ENCODE measurements at regions not wholly inside any gene's neighbourhood (a gene's known extent, or its start where the extent isn't known, plus 50 kb on each side); places are given as distances from the start of the nearest gene placed in this dataset.
"Not testable (repeated sequence)": the region's sequence is repeated elsewhere in the genome, so short reads cannot be mapped to it uniquely, and the experiment has no call there.

DNA sequence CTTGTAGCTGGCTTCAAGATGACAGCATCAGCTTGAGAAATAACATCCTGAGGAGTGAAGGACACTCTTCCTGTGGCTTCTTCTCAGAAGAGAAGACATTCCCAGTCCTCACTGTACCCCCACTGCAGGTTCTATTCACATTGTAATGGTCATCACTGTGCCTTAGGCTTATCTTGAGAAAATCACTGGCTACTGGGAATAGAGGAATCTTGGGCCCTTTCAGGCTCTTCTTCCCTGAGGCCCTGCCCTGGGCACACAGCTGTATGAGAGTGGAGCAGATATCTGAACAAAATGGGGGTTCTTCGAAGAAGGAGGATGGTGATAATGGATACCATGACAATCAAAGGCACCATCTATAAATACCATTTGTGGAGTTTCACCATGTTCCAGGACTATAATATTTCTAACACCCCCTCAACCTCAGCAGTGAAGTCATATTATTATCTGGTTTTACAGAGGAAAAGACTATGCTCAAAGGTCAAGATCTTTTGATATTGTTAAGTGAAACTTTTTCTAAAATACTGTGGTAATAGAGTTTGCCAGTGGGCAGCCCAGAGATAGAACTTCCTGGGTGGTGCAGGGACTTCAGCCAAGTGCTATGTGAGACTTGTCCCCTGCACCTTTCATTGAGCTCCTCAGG, 143.1 kb upstream of the KCNE2 start:
- no peak for DNase-seq

DNA sequence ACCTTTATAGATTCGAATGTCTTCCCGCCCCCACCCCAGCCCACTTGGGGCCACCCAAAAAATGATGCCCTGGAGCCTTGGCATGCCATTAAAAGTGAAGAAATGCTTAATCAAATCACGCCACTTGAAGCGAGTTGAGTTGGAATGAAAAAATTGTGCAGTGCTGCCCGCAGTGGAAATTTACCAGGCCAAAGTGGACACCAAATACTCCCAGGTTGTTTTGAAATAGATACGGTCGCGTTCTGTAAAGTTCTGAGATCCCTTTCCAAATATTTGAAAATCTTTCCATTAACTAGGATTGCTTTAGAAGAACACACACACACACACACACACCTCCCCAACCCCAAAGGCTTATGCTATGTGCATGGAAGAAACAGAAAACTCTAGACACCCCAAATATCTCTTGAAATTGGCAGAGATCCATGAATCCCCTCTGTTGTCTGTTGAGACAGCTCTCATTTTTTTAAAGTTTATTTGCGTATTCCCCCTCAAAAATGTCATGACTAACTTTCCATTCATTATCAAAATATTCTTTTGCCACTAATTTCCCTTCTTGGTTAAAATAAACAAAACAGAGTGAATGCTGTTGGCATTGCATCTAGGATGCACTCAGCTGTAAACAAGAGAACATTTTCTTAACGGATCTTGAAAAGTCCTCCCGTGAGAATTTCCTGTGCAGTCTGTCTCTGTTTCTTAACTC, 142.3 kb upstream of the KCNE2 start:
- DNase-seq: no peak

DNA sequence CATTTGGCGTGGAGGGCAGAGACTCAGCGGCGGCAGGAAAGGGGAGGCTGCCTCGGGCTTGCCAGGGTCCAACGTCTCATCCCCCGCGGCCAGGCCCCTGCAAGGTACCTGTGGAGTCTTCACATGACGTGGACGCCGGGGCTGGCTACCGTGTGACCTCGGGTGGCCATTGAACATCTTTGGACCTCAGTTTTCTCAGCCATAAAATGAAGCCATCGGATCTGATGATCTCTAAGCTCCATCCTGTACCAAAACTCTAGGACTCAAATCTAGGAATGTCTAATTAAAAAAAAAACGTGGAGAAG, 141.8 kb upstream of the KCNE2 start:
- no peak for DNase-seq

DNA sequence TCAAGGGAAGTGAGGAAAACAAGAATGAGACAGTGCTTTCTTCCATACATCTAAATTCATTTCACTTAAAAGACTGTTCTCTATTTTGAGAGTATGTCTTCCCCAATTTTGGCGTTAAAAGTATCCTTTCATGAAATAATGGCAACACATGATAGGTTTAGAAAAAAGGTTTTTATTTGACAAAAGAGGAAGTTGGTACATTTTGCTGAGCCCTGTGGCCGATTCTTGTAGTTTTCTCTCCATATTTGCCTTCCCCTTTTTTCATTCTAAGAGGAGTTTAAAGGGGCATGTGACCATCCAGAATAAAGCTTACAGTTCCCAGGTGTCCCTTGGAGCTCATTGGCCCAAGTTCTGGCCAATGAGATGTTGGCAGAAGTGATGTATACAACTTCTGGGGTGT, 140.4 kb upstream of the KCNE2 start:
- DNase-seq: no peak

DNA sequence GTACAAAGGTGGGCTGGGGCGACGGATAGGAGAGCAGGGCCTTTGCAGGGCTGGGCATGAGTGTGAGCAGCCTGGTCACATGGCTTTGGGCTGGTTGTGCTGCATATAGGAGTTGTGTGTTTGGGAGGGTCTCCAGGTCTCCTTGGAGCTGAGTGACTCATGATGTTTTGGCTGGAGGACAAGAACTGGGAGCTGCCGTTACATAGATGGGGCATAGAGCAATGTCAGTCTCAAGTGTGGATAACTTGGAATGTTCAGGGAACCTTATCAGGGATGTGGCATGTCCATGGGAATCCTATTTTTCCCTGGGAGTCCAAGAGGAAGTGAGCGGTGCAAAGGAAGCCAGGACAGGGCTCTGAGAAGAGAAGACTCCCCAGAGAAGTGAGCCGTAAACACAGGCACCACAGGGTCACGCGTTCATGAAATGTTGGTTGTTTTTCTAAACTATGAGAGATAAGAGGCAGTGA, 136.4 kb upstream of the KCNE2 start:
- no peak for DNase-seq

DNA sequence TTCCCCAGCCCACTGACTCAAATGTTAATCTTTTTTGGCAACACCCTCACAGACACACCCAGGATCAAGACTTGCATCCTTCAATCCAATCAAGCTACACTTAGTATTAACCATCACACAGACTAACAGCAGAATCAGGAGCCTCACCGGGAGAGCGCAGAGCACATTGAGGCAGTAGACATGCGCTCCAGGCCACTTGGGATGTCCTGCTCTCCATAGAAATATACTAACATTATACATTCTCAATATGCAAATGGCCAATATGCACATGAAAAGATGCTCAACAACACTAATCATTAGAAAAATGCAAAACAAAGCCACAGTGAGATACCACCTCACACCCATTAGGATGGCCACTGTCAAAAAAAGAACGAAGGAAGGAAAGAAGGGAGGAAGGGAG, 135.0 kb upstream of the KCNE2 start:
- no peak for DNase-seq

GRCh38 chr21:34229353-34229752, 134.5 kb upstream of the KCNE2 start:
- DNase-seq: no peak

DNA sequence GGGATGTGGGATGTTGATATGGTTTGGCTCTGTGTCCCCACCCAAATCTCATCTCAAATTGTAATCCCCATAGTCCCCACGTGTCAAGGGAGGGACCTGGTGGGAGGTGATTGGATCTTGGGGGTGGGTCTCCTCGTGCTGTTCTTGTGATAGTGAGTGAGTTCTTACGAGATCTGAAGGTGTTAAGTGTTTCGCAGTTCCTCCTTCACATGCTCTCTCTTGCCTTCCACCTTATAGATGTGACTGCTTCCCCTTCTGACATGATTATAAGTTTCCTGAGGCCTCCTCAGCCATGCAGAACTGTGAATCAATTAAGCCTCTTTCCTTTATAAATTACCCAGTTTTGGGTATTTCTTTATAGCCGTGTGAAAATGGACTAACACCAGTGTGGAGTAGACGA, 130.1 kb upstream of the KCNE2 start:
- not testable (repeated sequence) for DNase-seq

GRCh38 chr21:34235514-34235913, 128.3 kb upstream of the KCNE2 start:
- no peak for DNase-seq

DNA sequence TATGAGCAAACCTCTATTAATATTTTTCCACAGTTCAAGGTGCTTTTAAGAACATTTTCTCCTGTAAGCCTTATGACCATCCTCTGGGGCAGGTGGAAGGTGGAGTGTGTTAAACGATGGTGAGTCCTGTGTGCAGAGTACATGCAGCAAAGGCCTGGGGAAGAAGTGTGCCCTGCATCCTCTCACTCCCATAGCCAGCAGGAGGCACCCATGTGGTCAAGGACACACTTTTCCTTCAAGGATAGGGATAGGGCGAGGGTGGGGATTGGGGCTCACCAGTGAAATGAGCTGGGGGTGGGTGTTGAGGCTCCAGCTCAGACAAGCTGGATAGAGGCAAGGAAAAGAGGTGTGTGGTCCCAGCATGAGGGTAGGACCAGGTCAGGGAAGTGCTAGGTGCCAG, 120.8 kb upstream of the KCNE2 start:
- no peak for DNase-seq

- DNase-seq: no peak
Observed at GRCh38 chr21:34243562-34243961, 120.2 kb upstream of the KCNE2 start.

DNA sequence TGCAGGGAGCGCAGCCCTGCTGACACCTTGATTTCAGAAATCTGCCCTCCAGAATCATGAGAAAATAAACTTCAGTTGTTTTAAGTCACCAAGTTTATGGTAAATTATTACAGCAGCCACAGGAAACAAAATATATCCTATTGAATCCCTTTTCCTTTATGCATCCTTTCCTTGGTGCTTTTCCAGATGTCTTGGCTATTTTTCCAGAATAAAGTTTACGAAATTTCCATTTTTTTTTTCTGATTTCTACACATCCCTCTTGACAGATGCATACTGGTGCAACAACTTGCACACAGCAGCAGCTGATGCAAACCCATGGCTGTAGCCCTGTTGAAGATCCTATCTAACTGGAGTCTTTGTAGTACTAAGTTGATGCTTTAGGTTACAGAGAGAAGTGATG, 111.1 kb upstream of the KCNE2 start:
- DNase-seq: no peak

- DNase-seq: no peak
Observed at GRCh38 chr21:34255073-34255472, 108.7 kb upstream of the KCNE2 start.

- no peak for DNase-seq
Observed at GRCh38 chr21:34260277-34261008, 103.4 kb upstream of the KCNE2 start.

DNA sequence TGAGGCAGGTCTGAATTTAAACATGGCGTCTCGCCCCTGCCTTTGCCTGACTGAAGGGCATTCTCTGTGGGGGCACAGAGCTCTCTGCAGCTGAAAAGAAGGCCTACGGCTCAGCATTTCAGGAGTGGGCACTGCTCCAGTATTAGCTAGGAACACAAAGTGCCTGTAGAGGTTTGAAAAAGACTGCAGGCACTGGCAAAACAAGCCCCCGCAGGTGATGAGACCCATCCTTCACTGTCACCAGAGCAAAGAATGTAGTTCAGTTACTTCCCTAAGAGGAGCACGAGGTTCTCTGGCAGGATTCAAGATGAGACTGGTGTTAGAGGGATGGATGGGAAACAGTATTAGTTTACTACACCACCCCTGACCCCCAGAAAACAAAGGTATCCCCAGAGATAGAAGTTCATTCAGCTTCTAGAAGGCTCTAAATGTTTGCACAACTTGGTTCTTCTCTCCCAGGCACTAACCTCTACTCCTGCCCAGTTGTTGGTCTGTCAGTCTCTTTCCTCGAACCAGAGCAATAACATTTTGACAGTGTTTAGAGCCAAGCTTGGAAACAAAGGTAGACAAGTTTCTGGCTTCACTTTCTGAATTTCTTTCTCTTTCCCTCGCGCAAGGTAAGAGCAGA, 101.9 kb upstream of the KCNE2 start:
- DNase-seq: no peak

- DNase-seq: no peak
Observed at GRCh38 chr21:34262469-34262845, 101.3 kb upstream of the KCNE2 start.

GRCh38 chr21:34263629-34264028, 100.2 kb upstream of the KCNE2 start:
- DNase-seq: no peak

DNA sequence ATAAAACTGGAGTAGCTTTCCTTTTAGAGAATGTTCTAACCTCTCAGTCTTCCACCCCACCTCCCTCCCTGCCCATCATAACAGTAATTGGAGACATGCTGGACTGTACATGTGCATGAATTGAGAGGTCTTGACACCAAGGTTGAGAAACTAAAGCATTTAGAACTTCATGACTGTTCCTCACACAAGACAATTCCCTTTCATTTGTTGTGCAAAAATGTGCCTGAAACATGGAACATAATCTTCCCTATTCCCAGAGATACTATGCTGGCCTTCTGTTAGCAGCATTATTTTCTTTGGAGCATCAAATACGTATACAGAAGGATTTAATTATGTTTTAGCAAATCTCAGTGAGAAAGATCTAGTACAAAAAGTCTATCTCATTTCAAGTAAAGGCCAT, 97.5 kb upstream of the KCNE2 start:
- DNase-seq: no peak

GRCh38 chr21:34268493-34268892, 95.3 kb upstream of the KCNE2 start:
- DNase-seq: no peak

DNA sequence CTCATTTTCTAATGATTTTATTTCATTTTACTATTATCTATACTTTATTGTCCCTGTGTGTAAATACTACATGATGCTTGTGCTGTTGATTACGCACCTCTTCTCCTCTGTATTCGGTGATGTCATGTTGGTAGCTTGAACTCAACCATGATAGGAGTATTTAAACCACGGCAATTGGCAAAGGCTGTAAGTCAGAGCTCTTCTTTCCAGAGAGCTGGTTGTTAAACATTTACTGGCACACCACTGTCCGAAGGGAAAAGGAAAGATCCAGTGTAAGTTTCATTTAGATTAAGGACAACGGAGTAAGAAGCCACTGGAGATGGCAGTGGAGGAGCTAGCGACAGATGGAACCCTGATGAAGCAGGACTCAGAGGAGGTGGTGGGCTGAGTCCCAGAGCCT, 93.4 kb upstream of the KCNE2 start:
- no peak for DNase-seq

GRCh38 chr21:34271189-34271851, 92.5 kb upstream of the KCNE2 start:
- DNase-seq: no peak

DNA sequence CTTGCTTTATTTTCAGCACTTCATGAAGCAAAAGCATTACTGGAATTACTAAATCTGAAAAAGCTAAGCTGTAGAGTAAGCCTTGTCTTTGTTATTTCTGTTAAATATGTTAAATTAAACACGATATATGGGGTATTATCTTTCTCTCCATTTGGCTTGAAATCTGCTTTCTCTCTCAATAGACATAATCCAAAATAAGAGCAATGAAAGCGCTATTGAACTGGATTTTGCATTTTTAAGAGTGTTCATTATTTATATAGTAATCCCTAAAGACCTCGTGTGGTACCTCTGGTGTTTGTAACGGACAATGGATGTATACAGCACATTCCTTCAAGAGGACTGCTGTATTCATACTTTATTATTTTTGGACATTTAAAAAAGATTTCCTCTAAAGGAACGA, 91.5 kb upstream of the KCNE2 start:
- no peak for DNase-seq

GRCh38 chr21:34274001-34274400, 89.8 kb upstream of the KCNE2 start:
- DNase-seq: no peak
